Endodermal cell (in vitro differentiated cells): ENCODE measurements at regions not wholly inside any gene's neighbourhood (a gene's known extent, or its start where the extent isn't known, plus 50 kb on each side); places are given as distances from the start of the nearest gene placed in this dataset.

Experiments
- DNase-seq: peaks from one replicate; pipeline ENCODE4 v3.0.0-alpha.2; 2017
- H3K27ac ChIP-seq: 2 replicates; pipeline ENCODE4 v1.5.1; 2013; ENCODE audit warnings: mild to moderate bottlenecking, low read depth, low read length, moderate library complexity
- H3K27me3 ChIP-seq: 2 replicates; pipeline ENCODE4 v1.6.1; 2013; ENCODE audit warnings: mild to moderate bottlenecking, low read length, moderate library complexity; ENCODE audit not compliant: insufficient read depth, control insufficient read depth, poor library complexity, severe bottlenecking
- H3K36me3 ChIP-seq: 2 replicates; pipeline ENCODE4 v1.7.0; 2013; ENCODE audit warnings: mild to moderate bottlenecking, low read length, moderate library complexity; ENCODE audit not compliant: control insufficient read depth, insufficient read depth
- H3K4me1 ChIP-seq: one replicate; pipeline ENCODE4 v1.7.0; 2013; ENCODE audit warnings: low read length; ENCODE audit not compliant: control insufficient read depth, insufficient read depth
- H3K4me3 ChIP-seq: 2 replicates; pipeline ENCODE4 v1.5.1; 2013; ENCODE audit warnings: mild to moderate bottlenecking, low read length, moderate library complexity
- H3K9ac ChIP-seq: 2 replicates; pipeline ENCODE4 v1.6.1; 2013; ENCODE audit warnings: mild to moderate bottlenecking, low read length, moderate library complexity; ENCODE audit not compliant: poor library complexity, severe bottlenecking; ENCODE audit errors: extremely low read depth
- H3K9me3 ChIP-seq: 2 replicates; pipeline ENCODE4 v1.6.1; 2013; ENCODE audit warnings: mild to moderate bottlenecking, low read length, moderate library complexity; ENCODE audit not compliant: control insufficient read depth
- H3K27ac Mint-ChIP-seq: 2 replicates; pipeline ENCODE4 v1.8.0; 2020; ENCODE audit warnings: mixed read lengths
- H3K27me3 Mint-ChIP-seq: 2 replicates; pipeline ENCODE4 v1.8.0; 2021; ENCODE audit warnings: mild to moderate bottlenecking, mixed read lengths; ENCODE audit not compliant: insufficient read depth
- H3K36me3 Mint-ChIP-seq: 2 replicates; pipeline ENCODE4 v1.8.0; 2020; ENCODE audit warnings: low read depth, mixed read lengths
- H3K4me1 Mint-ChIP-seq: 2 replicates; pipeline ENCODE4 v1.8.0; 2020; ENCODE audit warnings: mixed read lengths
- H3K4me3 Mint-ChIP-seq: 2 replicates; pipeline ENCODE4 v1.8.0; 2020; ENCODE audit warnings: mild to moderate bottlenecking, moderate library complexity, mixed read lengths
- H3K9me3 Mint-ChIP-seq: 2 replicates; pipeline ENCODE4 v1.8.0; 2020; ENCODE audit warnings: mild to moderate bottlenecking, mixed read lengths
- WGBS, 2 experiments: methylation state at CpG; one replicate each; pipeline versions ENCODE4 v1.1.5 to v1.1.7; 2013; ENCODE audit warnings: missing lambda C conversion rate in 2 of 2, mixed read lengths in 1 of 2; ENCODE audit not compliant: insufficient coverage in 1 of 2, insufficient read length in 1 of 2; 5-methylcytosine and 5-hydroxymethylcytosine counted together
- TF ChIP-seq, protein P1 (sequence below): fragments of 200-600 bp; sonication (generic); conservative IDR thresholded peaks from 2 replicates; pipeline ENCODE4 v1.5.0; 2021; ENCODE audit warnings: antibody characterized with exemption, mild to moderate bottlenecking

DNA sequence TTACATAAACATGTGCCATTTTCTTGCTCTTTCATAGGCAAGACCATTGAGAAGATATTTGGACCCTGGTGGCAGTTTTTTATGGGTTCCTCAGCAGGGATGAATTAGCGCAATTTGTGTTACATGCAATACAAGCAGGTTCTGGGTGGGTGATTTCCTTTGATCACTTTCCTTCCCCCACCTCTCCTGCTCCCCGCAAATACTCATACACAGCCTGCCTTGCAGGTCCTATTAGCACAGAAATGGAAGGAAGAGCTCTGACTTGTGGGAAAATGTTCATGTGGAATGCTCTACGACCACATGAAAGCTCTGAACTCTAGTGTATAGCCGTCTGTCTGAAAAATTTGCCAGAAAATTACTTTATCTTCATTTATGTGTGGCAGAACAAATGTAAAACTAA lies 361.0 kb upstream of the FAT1 start:
- Histone ChIP-seq H3K36me3 (no peaks in the 10 kb centered on the region), H3K4me1 (peaks cover 3% of the 10 kb centered on the region), H3K9ac (no peak overlapping the region), H3K9me3 (no peaks in the 10 kb centered on the region), H3K27ac (no peak overlapping the region), H3K27me3 (no peaks in the 10 kb centered on the region), H3K4me3 (no peak overlapping the region)
- Mint-ChIP-seq H3K9me3 (no peaks in the 10 kb centered on the region), H3K27me3 (peaks cover 1% of the 10 kb centered on the region), H3K36me3 (no peaks in the 10 kb centered on the region), H3K4me1 (peaks cover 6% of the 10 kb centered on the region), H3K27ac (no peak overlapping the region), H3K4me3 (no peak overlapping the region)
- TF ChIP-seq, protein P1, sequence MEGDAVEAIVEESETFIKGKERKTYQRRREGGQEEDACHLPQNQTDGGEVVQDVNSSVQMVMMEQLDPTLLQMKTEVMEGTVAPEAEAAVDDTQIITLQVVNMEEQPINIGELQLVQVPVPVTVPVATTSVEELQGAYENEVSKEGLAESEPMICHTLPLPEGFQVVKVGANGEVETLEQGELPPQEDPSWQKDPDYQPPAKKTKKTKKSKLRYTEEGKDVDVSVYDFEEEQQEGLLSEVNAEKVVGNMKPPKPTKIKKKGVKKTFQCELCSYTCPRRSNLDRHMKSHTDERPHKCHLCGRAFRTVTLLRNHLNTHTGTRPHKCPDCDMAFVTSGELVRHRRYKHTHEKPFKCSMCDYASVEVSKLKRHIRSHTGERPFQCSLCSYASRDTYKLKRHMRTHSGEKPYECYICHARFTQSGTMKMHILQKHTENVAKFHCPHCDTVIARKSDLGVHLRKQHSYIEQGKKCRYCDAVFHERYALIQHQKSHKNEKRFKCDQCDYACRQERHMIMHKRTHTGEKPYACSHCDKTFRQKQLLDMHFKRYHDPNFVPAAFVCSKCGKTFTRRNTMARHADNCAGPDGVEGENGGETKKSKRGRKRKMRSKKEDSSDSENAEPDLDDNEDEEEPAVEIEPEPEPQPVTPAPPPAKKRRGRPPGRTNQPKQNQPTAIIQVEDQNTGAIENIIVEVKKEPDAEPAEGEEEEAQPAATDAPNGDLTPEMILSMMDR, result no peak
- WGBS, 2 experiments, result 88% methylated on average over 4 of the region's 4 CpGs; no CpG with 5 or more reads in 1 of the 2 experiments
- DNase-seq, result no peak

DNA sequence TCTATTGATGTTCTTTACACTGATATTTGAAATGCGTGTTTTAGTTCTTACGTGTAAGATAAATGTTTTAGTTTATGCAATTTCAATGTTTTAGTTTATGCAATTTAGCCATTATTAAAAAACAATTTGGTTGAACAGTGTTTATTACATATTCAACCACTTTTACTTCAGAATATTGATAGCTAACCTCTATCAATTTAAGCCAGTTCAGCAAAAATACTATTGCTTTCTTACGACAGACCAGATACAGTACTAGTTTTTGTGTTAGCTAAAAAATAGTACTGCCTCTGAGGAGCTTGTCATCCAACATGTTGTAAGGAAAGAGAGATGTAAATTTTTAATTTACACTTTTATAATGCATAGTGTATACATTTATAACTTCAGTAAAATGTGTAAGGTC lies 361.7 kb upstream of the FAT1 start:
- peaks cover 1% of the 10 kb centered on the region for H3K27me3 Mint-ChIP-seq
- TF ChIP-seq, protein P1, result no peak
- H3K9me3 ChIP-seq, result no peaks in the 10 kb centered on the region
- H3K4me1 ChIP-seq, result peaks cover 3% of the 10 kb centered on the region
- no peaks in the 10 kb centered on the region for H3K36me3 ChIP-seq
- H3K27me3 ChIP-seq, result no peaks in the 10 kb centered on the region
- no peak overlapping the region for H3K4me3 Mint-ChIP-seq
- no peak overlapping the region for H3K4me3 ChIP-seq
- no peak overlapping the region for H3K9ac ChIP-seq
- no peak overlapping the region for H3K27ac Mint-ChIP-seq
- 96% methylated on average over 3 of the region's 3 CpGs; no CpG with 5 or more reads in 1 of the 2 experiments for WGBS, 2 experiments
- no peak for DNase-seq
- no peak overlapping the region for H3K27ac ChIP-seq
- H3K4me1 Mint-ChIP-seq, result peaks cover 6% of the 10 kb centered on the region
- H3K9me3 Mint-ChIP-seq, result no peaks in the 10 kb centered on the region
- H3K36me3 Mint-ChIP-seq, result no peaks in the 10 kb centered on the region

DNA sequence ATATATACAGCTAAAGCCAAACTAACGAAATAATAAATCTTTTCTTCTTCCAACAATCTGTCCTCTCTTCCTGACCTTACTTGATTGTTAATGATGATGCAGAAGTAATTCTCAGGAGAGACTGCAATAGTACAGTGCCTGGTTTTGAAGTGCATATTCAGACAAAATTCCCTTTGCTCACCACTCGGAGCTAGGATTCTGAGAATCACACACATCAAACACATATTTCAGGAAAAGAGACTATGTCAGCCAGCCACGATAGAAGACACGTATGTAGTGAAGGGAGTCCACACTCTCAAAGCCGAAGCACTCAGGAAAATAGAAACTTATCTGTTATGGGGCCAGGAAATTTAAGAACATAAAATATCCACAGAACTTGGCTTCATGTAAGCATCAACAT lies 362.5 kb upstream of the FAT1 start:
- H3K4me3 Mint-ChIP-seq, result no peak overlapping the region
- H3K27ac Mint-ChIP-seq, result no peak overlapping the region
- H3K27me3 ChIP-seq, result no peaks in the 10 kb centered on the region
- no peak overlapping the region for H3K27ac ChIP-seq
- peaks cover 6% of the 10 kb centered on the region for H3K4me1 Mint-ChIP-seq
- H3K9me3 Mint-ChIP-seq, result no peaks in the 10 kb centered on the region
- H3K9me3 ChIP-seq, result no peaks in the 10 kb centered on the region
- WGBS, 2 experiments, result 91 to 97% methylated on average over 4 to 5 of the region's 5 CpGs
- H3K9ac ChIP-seq, result no peak overlapping the region
- H3K36me3 Mint-ChIP-seq, result no peaks in the 10 kb centered on the region
- TF ChIP-seq, protein P1, result no peak
- H3K4me3 ChIP-seq, result no peak overlapping the region
- no peaks in the 10 kb centered on the region for H3K36me3 ChIP-seq
- H3K4me1 ChIP-seq, result peaks cover 3% of the 10 kb centered on the region
- DNase-seq, result no peak
- peaks cover 1% of the 10 kb centered on the region for H3K27me3 Mint-ChIP-seq
